K562 (cell line): ENCODE measurements at regions not wholly inside any gene's neighbourhood (a gene's known extent, or its start where the extent isn't known, plus 50 kb on each side); places are given as distances from the start of the nearest gene placed in this dataset.

ENCODE experiments used
- FOXA1 ChIP-seq: fragments of 450-650 bp; IDR thresholded peaks from 2 replicates; pipeline ENCODE4 v1.6.1; 2016; ENCODE audit warnings: mild to moderate bottlenecking, borderline replicate concordance
- HNRNPL ChIP-seq: fragments of 200-400 bp; formaldehyde crosslinking; IDR thresholded peaks from 2 replicates; pipeline ENCODE4 v1.6.1; 2017; ENCODE audit warnings: low read depth, mild to moderate bottlenecking, low read length
- NCOR1 ChIP-seq: fragments of 450-650 bp; IDR thresholded peaks from 2 replicates; pipeline ENCODE4 v1.6.1; 2016; ENCODE audit warnings: mild to moderate bottlenecking, moderate library complexity
- PHB ChIP-seq: fragments of 250-450 bp; sonication (Bioruptor Pico); IDR thresholded peaks from 2 replicates; pipeline ENCODE4 v1.5.0; 2021
- TEAD4 ChIP-seq, 2 experiments: sonication (generic) in 1 of 2; formaldehyde crosslinking in 1 of 2; IDR thresholded peaks; 2 replicates each; pipeline versions ENCODE4 v1.6.1 to v1.8.0; 2012 to 2022; ENCODE audit warnings: borderline replicate concordance in 1 of 2, inconsistent platforms in 1 of 2, low read length in 1 of 2, mild to moderate bottlenecking in 1 of 2, missing genetic modification reagents in 1 of 2
- ZNF436 ChIP-seq: fragments of 250-450, 450-650 bp; sonication (Bioruptor Pico); formaldehyde crosslinking; IDR thresholded peaks from 2 replicates; pipeline ENCODE4 v1.7.0; 2020; ENCODE audit warnings: mild to moderate bottlenecking
- ZNF766 ChIP-seq: fragments of 200-800 bp; sonication (Bioruptor generic); conservative IDR thresholded peaks from 2 replicates; pipeline ENCODE4 v1.6.1; 2016; ENCODE audit warnings: missing genetic modification characterization, missing compliant biosample characterization
- TF ChIP-seq, protein P1 (sequence below), 3 experiments: IDR thresholded peaks in 2 of 3; conservative IDR thresholded peaks in 1 of 3; 2 replicates each; pipeline ENCODE4 v1.5.1; 2011 to 2012; ENCODE audit warnings: low read length in 3 of 3, mild to moderate bottlenecking in 3 of 3, control low read depth in 2 of 3, improper control_type of control experiment in 1 of 3, inconsistent platforms in 1 of 3, low read depth in 1 of 3, mixed read lengths in 1 of 3, moderate library complexity in 1 of 3; ENCODE audit not compliant: insufficient read depth in 2 of 3

DNA sequence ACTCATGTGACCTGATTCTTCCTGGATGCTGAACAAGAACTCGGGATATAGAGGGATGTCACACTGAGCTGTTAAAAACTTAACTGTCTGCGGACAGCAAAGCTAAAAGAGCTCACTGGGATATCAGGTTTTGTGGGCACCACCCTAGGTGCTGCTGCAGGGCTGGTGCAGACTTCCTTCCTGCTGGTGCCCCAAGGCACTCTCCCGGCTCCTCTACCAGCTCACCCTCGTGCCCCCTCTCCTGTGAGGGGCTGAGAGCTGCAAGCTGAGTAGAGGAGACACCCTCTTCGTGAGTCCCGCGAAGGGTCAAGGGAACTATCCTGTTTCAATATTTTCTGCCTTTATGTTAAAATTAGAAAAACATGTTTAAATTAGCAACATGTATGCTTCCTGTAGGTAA is 1475.7 kb downstream of the EFNB2 start:
- TF ChIP-seq NCOR1 = no peak
- TF ChIP-seq ZNF766 (CRISPR knock-in tag) = no peak
- TF ChIP-seq FOXA1 = no peak
- TF ChIP-seq ZNF436 (CRISPR knock-in tag) = no peak
- TF ChIP-seq TEAD4 (IDR thresholded peaks at IDR 0.05; ENCODE audit: low read length) = no peak
- TF ChIP-seq TEAD4 (CRISPR knock-in tag; IDR thresholded peaks at IDR 0.05; ENCODE audit: borderline replicate concordance) = no peak
- no peak for TF ChIP-seq HNRNPL
- no peak for TF ChIP-seq PHB (CRISPR knock-in tag)
- TF ChIP-seq, protein P1, sequence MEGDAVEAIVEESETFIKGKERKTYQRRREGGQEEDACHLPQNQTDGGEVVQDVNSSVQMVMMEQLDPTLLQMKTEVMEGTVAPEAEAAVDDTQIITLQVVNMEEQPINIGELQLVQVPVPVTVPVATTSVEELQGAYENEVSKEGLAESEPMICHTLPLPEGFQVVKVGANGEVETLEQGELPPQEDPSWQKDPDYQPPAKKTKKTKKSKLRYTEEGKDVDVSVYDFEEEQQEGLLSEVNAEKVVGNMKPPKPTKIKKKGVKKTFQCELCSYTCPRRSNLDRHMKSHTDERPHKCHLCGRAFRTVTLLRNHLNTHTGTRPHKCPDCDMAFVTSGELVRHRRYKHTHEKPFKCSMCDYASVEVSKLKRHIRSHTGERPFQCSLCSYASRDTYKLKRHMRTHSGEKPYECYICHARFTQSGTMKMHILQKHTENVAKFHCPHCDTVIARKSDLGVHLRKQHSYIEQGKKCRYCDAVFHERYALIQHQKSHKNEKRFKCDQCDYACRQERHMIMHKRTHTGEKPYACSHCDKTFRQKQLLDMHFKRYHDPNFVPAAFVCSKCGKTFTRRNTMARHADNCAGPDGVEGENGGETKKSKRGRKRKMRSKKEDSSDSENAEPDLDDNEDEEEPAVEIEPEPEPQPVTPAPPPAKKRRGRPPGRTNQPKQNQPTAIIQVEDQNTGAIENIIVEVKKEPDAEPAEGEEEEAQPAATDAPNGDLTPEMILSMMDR (IDR thresholded peaks at IDR 0.05 in 2 of 3, conservative IDR thresholded peaks at IDR 0.05 in 1 of 3; ENCODE audit: insufficient read depth in 2 of 3, low read depth in 1 of 3, low read length in 3 of 3) = no peak
